Central memory CD4-positive, alpha-beta T cell (primary cell): ENCODE measurements at regions not wholly inside any gene's neighbourhood (a gene's known extent, or its start where the extent isn't known, plus 50 kb on each side); places are given as distances from the start of the nearest gene placed in this dataset.
"Not testable (repeated sequence)": the region's sequence is repeated elsewhere in the genome, so short reads cannot be mapped to it uniquely, and the experiment has no call there.

Experiments used
- DNase-seq: peaks from one replicate; pipeline ENCODE4 v3.0.0; 2022

DNA sequence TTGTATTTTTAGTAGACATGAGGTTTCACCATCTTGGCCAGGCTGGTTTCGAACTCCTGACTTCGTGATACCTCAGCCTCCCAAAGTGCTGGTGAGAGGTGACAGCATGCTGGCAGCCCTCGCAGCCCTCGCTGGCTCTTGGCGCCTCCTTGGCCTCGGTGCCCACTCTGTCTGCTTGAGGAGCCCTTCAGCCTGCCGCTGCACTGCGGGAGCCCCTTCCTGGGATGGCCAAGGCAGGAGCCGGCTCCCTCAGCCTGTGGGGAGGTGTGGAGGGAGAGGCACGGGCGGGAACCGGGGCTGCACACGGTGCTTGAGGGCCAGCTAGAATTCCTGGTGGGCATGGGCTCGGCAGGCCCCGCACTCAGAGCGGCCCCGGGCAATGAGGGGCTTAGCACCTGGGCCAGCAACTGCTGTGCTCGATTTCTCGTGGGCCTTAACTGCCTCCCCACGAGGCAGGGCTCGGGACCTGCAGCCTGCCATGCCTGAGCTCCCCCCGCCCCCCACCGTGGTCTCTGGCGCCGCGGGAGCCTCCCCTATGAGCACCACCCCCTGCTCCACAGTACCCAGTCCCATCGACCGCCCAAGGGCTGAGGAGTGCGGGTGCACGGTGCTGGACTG is 96.5 kb upstream of the RHOBTB1 start:
- DNase-seq = no peak

DNA sequence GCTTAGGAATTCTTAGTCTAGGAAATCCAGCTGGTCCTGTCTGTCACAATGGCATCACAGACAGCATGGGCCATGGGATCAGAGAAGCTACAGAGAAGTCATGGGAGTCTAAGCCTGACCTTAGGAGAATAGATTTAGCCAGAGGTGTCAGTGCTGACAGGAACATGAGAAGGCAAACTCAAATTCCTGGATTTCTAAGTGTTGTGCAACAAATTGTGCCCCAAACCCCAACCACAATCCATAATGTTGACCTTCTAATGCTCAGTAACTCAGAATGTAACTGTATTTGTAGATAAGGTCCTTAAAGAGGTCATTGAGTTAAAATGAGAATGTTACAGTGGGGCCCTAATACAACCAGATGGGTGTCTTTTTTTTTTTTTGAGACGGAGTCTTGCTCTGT is 95.9 kb upstream of the RHOBTB1 start:
- DNase-seq = no peak

GRCh38 chr10:61037261-61037830 is 93.4 kb upstream of the RHOBTB1 start:
- not testable (repeated sequence) for DNase-seq

GRCh38 chr10:61036148-61036547 is 92.2 kb upstream of the RHOBTB1 start:
- DNase-seq = not testable (repeated sequence)

- no peak for DNase-seq
These were observed 87.4 kb upstream of the RHOBTB1 start for GRCh38 chr10:61031341-61031740.

DNA sequence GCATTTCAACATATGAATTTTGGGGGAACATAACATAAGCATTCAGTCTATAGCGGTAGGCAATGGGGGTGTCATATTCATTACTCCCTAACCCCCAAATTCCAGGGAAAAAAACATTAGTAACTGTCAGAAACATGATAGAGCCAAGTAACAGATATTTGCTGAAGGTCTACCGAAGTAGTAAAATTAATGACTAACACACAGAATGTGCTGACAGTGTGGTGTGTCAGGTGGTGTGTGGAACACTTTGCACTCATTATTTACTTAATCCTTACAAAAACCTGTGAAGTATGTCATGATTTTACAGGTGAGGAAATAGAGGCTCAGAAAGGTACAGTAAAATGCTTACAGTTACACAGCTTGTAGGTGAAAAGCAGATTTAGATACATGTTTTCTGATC is 85.4 kb upstream of the RHOBTB1 start:
- DNase-seq = no peak

DNA sequence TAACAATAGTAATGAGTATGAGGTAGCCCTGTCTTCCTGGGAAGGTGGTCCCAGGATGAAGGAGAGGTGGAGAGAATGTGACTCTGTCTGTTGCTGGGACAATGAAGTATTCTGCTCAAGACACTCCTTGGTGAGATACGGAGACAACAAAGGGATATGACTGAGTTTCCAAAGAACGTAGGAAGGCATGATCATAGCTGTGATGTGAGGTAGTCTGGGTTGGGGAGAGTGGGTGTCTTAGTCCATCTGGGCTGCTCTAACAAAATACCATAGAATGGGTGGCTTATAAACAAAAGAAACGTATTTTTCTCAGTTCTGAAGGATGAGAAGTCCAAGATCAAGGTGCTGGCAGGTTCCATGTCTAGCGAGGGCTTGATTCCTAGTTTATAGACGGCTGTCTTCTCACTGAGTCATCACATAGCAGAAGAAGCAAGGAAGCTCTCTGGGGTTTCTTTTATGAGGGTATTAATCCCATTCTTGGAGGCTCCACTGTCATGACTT is 84.9 kb upstream of the RHOBTB1 start:
- no peak for DNase-seq

GRCh38 chr10:61024856-61025201 is 80.8 kb upstream of the RHOBTB1 start:
- no peak for DNase-seq

DNA sequence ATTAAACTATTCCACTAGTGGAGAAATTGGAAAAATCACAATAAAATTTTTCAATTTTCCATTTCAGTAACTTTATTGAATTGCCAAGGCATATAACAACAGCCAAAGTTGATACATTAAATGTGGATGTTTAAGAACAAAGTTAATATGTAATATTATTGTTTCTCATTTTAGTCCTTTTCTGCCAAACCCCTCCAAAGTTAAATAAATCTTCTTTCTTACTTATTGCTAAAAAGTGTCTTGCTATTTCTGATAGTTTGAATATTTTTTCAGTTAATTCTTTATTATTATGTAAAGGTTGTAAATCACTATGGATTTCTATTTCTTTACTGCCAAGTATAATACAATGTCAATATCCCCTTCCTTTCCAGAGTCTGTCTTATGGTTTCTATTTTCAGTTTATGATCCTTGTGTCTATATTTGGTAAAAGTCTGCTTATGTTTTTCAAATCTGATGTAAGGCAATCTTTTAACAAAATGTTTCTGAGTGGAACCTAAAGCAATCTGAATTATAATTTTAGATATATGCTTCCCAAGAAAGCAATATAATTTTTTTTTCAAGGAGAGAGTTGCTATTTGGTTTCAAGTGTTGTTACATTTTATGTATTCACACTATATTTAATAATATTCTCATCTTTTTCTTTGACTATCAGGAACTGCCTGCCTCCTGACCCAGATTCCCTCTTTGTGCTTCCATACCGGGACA is 80.3 kb upstream of the RHOBTB1 start:
- no peak for DNase-seq

DNA sequence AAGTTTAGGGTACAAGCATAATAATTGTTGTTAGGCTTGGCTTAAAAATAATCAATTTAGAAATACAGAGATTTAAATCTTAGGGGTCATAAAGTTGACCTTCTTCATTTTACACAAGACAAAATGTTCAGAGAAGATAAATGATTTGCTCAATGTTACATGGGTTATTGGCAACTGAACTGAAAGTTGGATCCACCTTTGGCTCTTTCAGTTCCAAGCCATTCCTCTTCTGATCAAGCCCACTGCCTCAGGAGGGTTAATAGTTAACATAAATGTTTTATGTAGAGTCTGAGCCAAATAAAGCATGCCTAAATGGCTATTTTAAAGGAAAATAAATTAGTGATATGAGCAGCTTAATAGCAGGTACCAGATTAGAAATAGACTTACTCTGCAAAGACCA is 79.1 kb upstream of the RHOBTB1 start:
- DNase-seq = no peak

GRCh38 chr10:61021926-61022325 is 77.9 kb upstream of the RHOBTB1 start:
- DNase-seq = no peak

- no peak for DNase-seq
These were observed 76.6 kb upstream of the RHOBTB1 start for GRCh38 chr10:61020420-61021158.

GRCh38 chr10:61018146-61018545 is 74.2 kb upstream of the RHOBTB1 start:
- DNase-seq = no peak

DNA sequence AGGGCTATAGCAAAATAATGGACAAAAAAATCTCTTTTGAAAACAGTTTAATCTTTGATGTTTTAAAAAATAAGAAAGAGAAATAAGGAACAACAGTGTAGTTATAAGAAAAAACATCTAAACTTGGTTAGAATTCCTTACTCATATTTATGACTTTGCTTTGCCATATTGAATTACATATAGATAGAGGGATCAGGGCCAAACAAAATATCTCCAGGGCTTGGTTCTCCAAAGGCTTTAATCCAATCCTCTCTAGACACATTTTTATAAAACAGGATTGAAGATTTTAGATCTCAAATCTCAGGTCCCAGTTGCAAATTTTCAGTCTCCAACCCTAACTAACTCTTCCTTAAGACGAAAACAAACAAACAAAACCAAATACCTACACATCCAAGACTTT is 72.6 kb upstream of the RHOBTB1 start:
- no peak for DNase-seq

DNA sequence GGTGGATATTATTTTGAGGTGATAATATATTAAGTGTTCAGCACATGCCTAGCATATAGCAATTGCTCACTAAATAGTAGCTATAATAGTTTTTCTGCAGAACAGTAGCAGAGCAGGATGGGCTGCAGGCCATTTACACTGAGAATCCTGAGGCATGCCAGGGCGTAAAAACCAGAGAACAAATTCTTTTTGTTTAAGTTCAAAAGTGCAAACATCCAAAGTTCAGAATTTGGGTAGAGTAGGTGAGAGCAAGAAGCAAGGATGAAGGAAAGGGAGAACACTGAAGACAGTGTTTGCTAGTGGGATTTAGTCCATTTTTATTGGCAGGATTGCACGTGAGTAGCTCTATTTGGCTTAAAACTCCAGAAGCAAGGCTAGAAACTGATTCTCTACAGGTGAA is 72.0 kb upstream of the RHOBTB1 start:
- DNase-seq = no peak

DNA sequence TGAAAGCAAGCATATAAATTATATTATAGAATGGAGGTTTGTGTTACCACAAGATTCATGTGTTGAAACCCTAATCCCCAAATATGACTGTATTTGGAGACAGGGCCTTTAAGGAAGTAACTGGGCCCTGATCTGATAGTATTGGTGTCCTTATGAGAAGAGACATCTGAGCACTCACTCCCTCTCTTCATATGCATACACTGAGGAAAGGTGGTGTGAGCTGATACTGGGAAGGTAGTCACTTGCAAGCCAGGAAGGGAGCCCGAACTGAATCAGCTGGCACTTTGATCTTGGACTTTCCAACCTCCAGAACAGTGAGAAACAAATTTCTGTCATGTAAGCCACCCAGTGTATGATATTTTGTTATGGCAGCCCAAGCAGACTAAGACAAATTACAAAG is 66.9 kb upstream of the RHOBTB1 start:
- DNase-seq = no peak

DNA sequence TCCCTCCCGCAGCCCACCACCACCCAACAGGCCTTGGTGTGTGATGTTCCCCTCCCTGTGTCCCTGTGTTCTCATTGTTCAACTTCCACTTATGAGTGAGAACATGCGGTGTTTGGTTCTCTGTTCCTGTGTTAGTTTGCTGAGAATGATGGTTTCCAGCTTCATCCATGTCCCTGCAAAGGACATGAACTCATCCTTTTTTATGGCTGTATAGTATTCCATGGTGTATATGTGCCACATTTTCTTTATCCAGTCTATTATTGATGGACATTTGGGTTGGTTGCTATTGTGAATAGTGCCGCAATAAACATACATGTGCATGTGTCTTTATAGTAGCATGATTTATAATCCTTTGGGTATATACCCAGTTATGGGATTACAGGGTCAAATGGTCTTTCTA is 59.1 kb upstream of the RHOBTB1 start:
- not testable (repeated sequence) for DNase-seq

- no peak for DNase-seq
These were observed 57.7 kb upstream of the RHOBTB1 start for GRCh38 chr10:61001731-61002122.

DNA sequence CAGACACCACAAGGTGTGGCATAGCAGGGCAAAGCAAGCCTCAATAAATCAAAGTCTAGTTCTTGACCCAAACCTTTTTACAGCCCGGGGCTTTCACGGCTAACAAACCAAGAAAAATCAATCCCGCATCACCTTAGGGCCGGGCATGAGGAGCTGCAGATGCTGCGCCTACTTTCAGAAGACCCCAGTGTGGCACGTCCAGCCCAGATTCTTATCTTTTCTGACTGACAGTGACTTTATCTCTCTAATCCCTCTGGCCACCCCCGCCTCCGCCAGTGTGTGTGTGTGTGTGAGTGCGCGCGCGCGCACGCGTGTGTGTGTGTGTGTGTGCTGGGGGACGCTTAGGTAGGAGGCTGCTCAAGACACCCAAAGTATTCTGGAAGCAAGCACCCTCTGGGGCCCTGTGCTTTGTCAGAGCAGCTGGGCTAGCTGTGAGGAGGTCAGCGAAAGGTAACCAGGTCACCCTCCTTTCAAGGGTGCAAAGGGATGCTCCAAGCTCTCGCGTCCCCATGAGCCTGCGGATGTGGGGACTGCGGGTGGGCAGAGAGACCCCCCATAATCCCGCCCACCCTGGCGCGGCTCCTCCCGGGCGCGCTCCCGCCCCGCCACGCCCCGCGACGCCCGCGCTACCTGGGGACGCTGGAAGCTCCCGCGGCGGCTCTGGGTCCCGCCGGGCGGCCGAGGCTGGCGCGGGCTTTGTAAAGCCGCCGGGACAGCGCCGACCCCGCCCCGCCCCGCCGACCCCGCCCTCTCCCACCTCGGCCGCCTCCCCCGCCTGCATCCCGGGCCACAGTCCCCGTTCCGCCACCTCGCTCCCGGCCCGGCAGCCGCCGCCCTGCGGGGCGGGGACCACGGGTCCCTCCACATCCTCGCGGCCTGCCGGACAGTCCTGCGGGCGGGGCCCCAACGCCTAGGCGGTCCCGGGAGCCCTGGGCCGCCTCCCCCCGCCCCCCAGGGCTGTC is 57.1 kb upstream of the RHOBTB1 start:
- DNase-seq = no peak

- no peak for DNase-seq
These were observed 54.9 kb upstream of the RHOBTB1 start for GRCh38 chr10:60998932-60999331.

- no peak for DNase-seq
These were observed 50.1 kb upstream of the RHOBTB1 start for GRCh38 chr10:60994128-60994527.
